DOHH2 (cell line): ENCODE measurements at regions not wholly inside any gene's neighbourhood (a gene's known extent, or its start where the extent isn't known, plus 50 kb on each side); places are given as distances from the start of the nearest gene placed in this dataset.

ENCODE experiments used
- H3F3A ChIP-seq: fragments of 200-600 bp; sonication (generic), shearing (Covaris generic); 2 replicates; pipeline ENCODE4 v1.6.0; 2016; ENCODE audit warnings: antibody characterized with exemption, mild to moderate bottlenecking; ENCODE audit not compliant: control insufficient read depth, insufficient read depth
- H3K27ac ChIP-seq: fragments of 200-600 bp; sonication (generic); 2 replicates; pipeline ENCODE4 v1.5.1; 2014; ENCODE audit warnings: low read depth, mild to moderate bottlenecking, low read length, moderate library complexity
- H3K27me3 ChIP-seq: fragments of 200-600 bp; sonication (generic); 2 replicates; pipeline ENCODE4 v1.6.1; 2014; ENCODE audit warnings: mild to moderate bottlenecking, low read length, mixed read lengths; ENCODE audit not compliant: control insufficient read depth
- H3K36me3 ChIP-seq: fragments of 200-600 bp; sonication (generic); 2 replicates; pipeline ENCODE4 v1.6.1; 2014; ENCODE audit warnings: mild to moderate bottlenecking, low read length, moderate library complexity, mixed read lengths; ENCODE audit not compliant: control insufficient read depth
- H3K4me1 ChIP-seq: fragments of 200-600 bp; sonication (generic); 2 replicates; pipeline ENCODE4 v1.6.1; 2014; ENCODE audit warnings: mild to moderate bottlenecking, low read length, mixed read lengths; ENCODE audit not compliant: control insufficient read depth
- H3K4me2 ChIP-seq: fragments of 200-600 bp; sonication (generic); 2 replicates; pipeline ENCODE4 v1.6.0; 2014; ENCODE audit warnings: mild to moderate bottlenecking, low read length, moderate library complexity
- H3K4me3 ChIP-seq: fragments of 200-600 bp; sonication (generic); 2 replicates; pipeline ENCODE4 v1.5.1; 2014; ENCODE audit warnings: mild to moderate bottlenecking, low read length, mixed read lengths
- H3K79me2 ChIP-seq: fragments of 200-600 bp; sonication (generic); 2 replicates; pipeline ENCODE4 v1.6.1; 2014; ENCODE audit warnings: mild to moderate bottlenecking, low read length, mixed read lengths; ENCODE audit not compliant: control insufficient read depth
- H3K9me2 ChIP-seq: fragments of 200-600 bp; sonication (generic); replicated peaks from 2 replicates; pipeline ENCODE4 v1.6.1; 2014; ENCODE audit warnings: mild to moderate bottlenecking, low read length, mixed read lengths; ENCODE audit not compliant: control insufficient read depth
- H3K9me3 ChIP-seq: fragments of 200-600 bp; sonication (generic); 2 replicates; pipeline ENCODE4 v1.6.1; 2014; ENCODE audit warnings: antibody characterized with exemption, low read length, mixed read lengths; ENCODE audit not compliant: control insufficient read depth, insufficient read depth
- H4K20me1 ChIP-seq: fragments of 200-600 bp; sonication (generic); 2 replicates; pipeline ENCODE4 v1.6.0; 2014; ENCODE audit warnings: low read depth, mild to moderate bottlenecking, antibody characterized with exemption, low read length, moderate library complexity; ENCODE audit not compliant: control insufficient read depth, insufficient read depth
- CTCF ChIP-seq: fragments of 200-600 bp; sonication (generic); IDR thresholded peaks from one replicate; pipeline ENCODE4 v1.5.1; 2014; ENCODE audit warnings: antibody characterized with exemption, mild to moderate bottlenecking, low read depth, low read length; ENCODE audit not compliant: poor library complexity, severe bottlenecking
- EZH2phosphoT487 ChIP-seq: fragments of 200-600 bp; sonication (generic); IDR thresholded peaks from 2 replicates; pipeline ENCODE4 v1.6.1; 2017; ENCODE audit warnings: borderline replicate concordance, mild to moderate bottlenecking, antibody characterized with exemption, low read length, moderate library complexity, mixed read lengths

- H3K27me3 ChIP-seq, result no peaks in the 10 kb centered on the region
- H3K79me2 ChIP-seq, result no peaks in the 10 kb centered on the region
- H3K4me2 ChIP-seq, result no peak overlapping the region
- no peaks in the 10 kb centered on the region for H3K9me3 ChIP-seq
- H3K36me3 ChIP-seq, result no peaks in the 10 kb centered on the region
- no peak overlapping the region for H3K27ac ChIP-seq
- H4K20me1 ChIP-seq, result no peaks in the 10 kb centered on the region
- H3K4me1 ChIP-seq, result peaks cover 27% of the 10 kb centered on the region
- no peaks in the 10 kb centered on the region for H3K9me2 ChIP-seq
- no peaks in the 10 kb centered on the region for H3F3A ChIP-seq
- H3K4me3 ChIP-seq, result no peak overlapping the region
- TF ChIP-seq CTCF (no peak), EZH2phosphoT487 (no peak)
Measured at GRCh38 chr2:195501746-195502145, 155.3 kb upstream of the SLC39A10 start.

DNA sequence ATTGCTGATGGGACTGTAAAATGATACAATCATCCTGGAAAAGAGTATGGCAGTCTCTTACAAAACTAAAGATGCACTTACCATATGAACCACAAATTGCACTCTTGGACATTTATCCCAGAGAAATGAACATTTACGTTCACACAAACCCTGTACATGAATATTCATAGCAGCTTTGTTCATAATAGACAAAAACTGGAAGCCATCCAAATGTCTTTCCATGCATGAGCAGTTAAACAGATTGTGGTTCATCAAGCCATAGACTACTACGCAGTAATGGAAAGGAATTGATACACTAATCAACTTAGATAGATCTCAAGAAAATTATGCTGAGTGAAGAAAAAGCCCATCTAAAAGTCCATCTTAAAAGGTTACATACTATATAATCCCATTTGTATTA lies 156.1 kb upstream of the SLC39A10 start:
- no peak overlapping the region for H3K4me2 ChIP-seq
- H3K4me3 ChIP-seq, result no peak overlapping the region
- H4K20me1 ChIP-seq, result no peaks in the 10 kb centered on the region
- H3K9me2 ChIP-seq, result no peaks in the 10 kb centered on the region
- H3K4me1 ChIP-seq, result peaks cover 36% of the 10 kb centered on the region
- H3F3A ChIP-seq, result no peaks in the 10 kb centered on the region
- H3K27me3 ChIP-seq, result no peaks in the 10 kb centered on the region
- TF ChIP-seq CTCF, result no peak
- TF ChIP-seq EZH2phosphoT487, result no peak
- no peaks in the 10 kb centered on the region for H3K9me3 ChIP-seq
- H3K79me2 ChIP-seq, result no peaks in the 10 kb centered on the region
- H3K27ac ChIP-seq, result no peak overlapping the region
- no peaks in the 10 kb centered on the region for H3K36me3 ChIP-seq

- H3F3A ChIP-seq, result no peaks in the 10 kb centered on the region
- H3K27ac ChIP-seq, result no peak overlapping the region
- H4K20me1 ChIP-seq, result no peaks in the 10 kb centered on the region
- no peaks in the 10 kb centered on the region for H3K9me2 ChIP-seq
- H3K36me3 ChIP-seq, result no peaks in the 10 kb centered on the region
- H3K4me3 ChIP-seq, result no peak overlapping the region
- H3K4me2 ChIP-seq, result no peak overlapping the region
- H3K4me1 ChIP-seq, result peaks cover 54% of the 10 kb centered on the region
- no peaks in the 10 kb centered on the region for H3K79me2 ChIP-seq
- H3K9me3 ChIP-seq, result no peaks in the 10 kb centered on the region
- H3K27me3 ChIP-seq, result no peaks in the 10 kb centered on the region
- no peak for TF ChIP-seq EZH2phosphoT487
- no peak for TF ChIP-seq CTCF
Measured at GRCh38 chr2:195498839-195499490, 158.1 kb upstream of the SLC39A10 start.
